ENCODE measurements at regions not wholly inside any gene's neighbourhood (a gene's known extent, or its start where the extent isn't known, plus 50 kb on each side); places are given as distances from the start of the nearest gene placed in this dataset.

- TF ChIP-seq CTCF (IDR thresholded peaks at IDR 0.05) = no peak
- Mint-ChIP-seq H3K4me1 (ENCODE audit: unreplicated experiment) (no peaks in the 10 kb centered on the region), H3K4me3 (ENCODE audit: unreplicated experiment) (no peak overlapping the region), H3K27me3 (ENCODE audit: unreplicated experiment) (no peaks in the 10 kb centered on the region), H3K27ac (ENCODE audit: unreplicated experiment) (no peak overlapping the region), H3K36me3 (ENCODE audit: unreplicated experiment) (no peaks in the 10 kb centered on the region), H3K9me3 (ENCODE audit: unreplicated experiment) (no peaks in the 10 kb centered on the region)
- DNase-seq (ENCODE audit: extremely low spot score, unreplicated experiment) = no peak
These were observed 990.5 kb upstream of the ADGRL3 start for GRCh38 chr4:60209588-60209987.

DNA sequence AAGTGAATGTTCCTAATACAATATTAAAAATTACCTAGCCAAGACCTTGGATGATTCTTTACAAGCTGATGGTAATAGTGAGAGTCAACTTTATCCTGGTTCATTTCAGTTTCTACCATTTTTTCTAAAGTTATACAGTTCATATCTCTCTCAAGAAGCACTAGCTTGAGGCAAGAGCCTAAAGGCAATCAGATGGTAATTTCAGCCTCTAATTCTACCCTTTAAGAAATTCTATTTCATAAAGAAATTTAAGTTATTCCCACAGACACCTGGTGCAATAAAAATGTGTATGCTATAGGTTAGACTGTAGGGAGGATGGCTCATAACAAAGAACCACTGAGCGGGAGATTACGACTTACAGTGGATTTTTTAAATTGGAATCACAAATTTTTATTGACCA is 984.2 kb upstream of the ADGRL3 start:
- no peak for TF ChIP-seq CTCF (IDR thresholded peaks at IDR 0.05)
- Mint-ChIP-seq H3K36me3 (ENCODE audit: unreplicated experiment) (no peaks in the 10 kb centered on the region), H3K27ac (ENCODE audit: unreplicated experiment) (no peak overlapping the region), H3K4me3 (ENCODE audit: unreplicated experiment) (no peak overlapping the region), H3K9me3 (ENCODE audit: unreplicated experiment) (no peaks in the 10 kb centered on the region), H3K27me3 (ENCODE audit: unreplicated experiment) (no peaks in the 10 kb centered on the region), H3K4me1 (ENCODE audit: unreplicated experiment) (peaks cover 9% of the 10 kb centered on the region)
- DNase-seq (ENCODE audit: extremely low spot score, unreplicated experiment) = no peak

- Mint-ChIP-seq H3K4me1 (ENCODE audit: unreplicated experiment) (peaks cover 9% of the 10 kb centered on the region), H3K27me3 (ENCODE audit: unreplicated experiment) (no peaks in the 10 kb centered on the region)
- no peak for TF ChIP-seq CTCF (IDR thresholded peaks at IDR 0.05)
These were observed 983.4 kb upstream of the ADGRL3 start for GRCh38 chr4:60216752-60217151.

DNA sequence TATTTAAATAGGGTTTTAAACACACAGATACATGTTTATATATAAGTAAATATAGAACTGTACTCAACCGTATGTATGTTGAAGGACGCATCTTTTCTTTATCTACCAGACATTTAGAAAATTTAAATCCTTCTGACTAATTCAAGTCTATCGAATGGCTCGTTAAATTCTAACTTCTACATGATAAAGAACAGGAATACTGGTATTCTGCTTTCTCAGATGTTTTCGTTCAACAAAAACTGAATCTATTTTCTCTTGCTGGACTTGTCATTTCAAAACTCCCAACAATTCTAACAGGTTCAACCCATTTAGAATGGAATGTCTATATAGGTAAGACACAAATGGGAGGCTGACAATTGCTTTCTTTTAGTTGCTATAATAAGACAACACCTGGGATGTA is 978.3 kb upstream of the ADGRL3 start:
- Mint-ChIP-seq H3K27ac (ENCODE audit: unreplicated experiment) (no peak overlapping the region), H3K27me3 (ENCODE audit: unreplicated experiment) (no peaks in the 10 kb centered on the region), H3K9me3 (ENCODE audit: unreplicated experiment) (no peaks in the 10 kb centered on the region), H3K4me1 (ENCODE audit: unreplicated experiment) (peaks cover 32% of the 10 kb centered on the region), H3K36me3 (ENCODE audit: unreplicated experiment) (no peaks in the 10 kb centered on the region), H3K4me3 (ENCODE audit: unreplicated experiment) (no peak overlapping the region)
- no peak for DNase-seq (ENCODE audit: extremely low spot score, unreplicated experiment)
- TF ChIP-seq CTCF (IDR thresholded peaks at IDR 0.05) = no peak

More at GRCh38 chr4:60216752-60217151, 983.4 kb upstream of the ADGRL3 start:
- peak overlapping the region; percentile 54 for H3K27ac Mint-ChIP-seq (ENCODE audit: unreplicated experiment)
- no peaks in the 10 kb centered on the region for H3K36me3 Mint-ChIP-seq (ENCODE audit: unreplicated experiment)
- H3K9me3 Mint-ChIP-seq (ENCODE audit: unreplicated experiment) = no peaks in the 10 kb centered on the region
- DNase-seq (ENCODE audit: extremely low spot score, unreplicated experiment) = no peak
- no peak overlapping the region for H3K4me3 Mint-ChIP-seq (ENCODE audit: unreplicated experiment)

DNA sequence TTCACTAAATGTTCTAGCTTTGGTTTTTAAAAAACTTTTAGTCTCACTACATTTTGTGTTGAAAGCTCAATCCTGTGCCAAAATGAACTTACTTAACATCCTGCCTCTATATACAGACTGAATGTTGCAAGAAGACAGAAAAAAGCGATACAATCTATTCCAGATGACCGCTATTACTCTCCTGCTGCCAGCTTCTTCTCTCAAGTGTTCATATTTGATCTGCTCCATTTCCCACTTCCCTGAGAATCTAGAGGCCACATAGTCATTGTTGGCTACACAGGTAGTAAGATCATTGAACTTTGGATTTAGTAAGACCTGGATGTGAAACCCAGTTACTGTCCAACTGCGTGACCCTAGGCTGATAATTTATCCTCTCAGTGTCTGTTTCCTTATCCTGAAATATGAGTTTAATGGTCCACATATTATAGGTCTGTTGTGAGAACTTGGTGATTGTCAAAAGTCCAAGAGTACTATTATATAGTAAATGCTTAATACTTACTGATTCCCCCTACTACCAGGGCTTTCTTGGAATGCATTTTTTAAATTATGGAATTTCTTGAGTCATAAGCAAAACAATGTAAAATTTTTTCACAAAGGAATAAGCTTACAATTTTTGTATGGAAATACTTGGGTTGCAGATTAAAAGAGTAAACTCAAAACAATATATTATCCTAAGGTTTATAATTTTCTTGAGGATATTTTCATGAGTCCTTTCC is 976.8 kb upstream of the ADGRL3 start:
- no peak overlapping the region for H3K4me3 Mint-ChIP-seq (ENCODE audit: unreplicated experiment)
- H3K27me3 Mint-ChIP-seq (ENCODE audit: unreplicated experiment) = no peaks in the 10 kb centered on the region
- no peak for TF ChIP-seq CTCF (IDR thresholded peaks at IDR 0.05)
- peaks cover 2% of the 10 kb centered on the region for H3K9me3 Mint-ChIP-seq (ENCODE audit: unreplicated experiment)
- no peaks in the 10 kb centered on the region for H3K36me3 Mint-ChIP-seq (ENCODE audit: unreplicated experiment)
- peaks cover 30% of the 10 kb centered on the region for H3K4me1 Mint-ChIP-seq (ENCODE audit: unreplicated experiment)
- no peak for DNase-seq (ENCODE audit: extremely low spot score, unreplicated experiment)
- peak overlapping the region; percentile 57 for H3K27ac Mint-ChIP-seq (ENCODE audit: unreplicated experiment)
